PC-9 (cell line): ENCODE measurements at regions not wholly inside any gene's neighbourhood (a gene's known extent, or its start where the extent isn't known, plus 50 kb on each side); places are given as distances from the start of the nearest gene placed in this dataset.

Source experiments
- BruUV-seq: library from RNA; stranded (reverse); fragments of 400-500 nt; replicated peaks from 2 replicates; lab custom pipeline; 2021; lab: Mats Ljungman, UMichigan
- CTCF ChIA-PET: fragments of 300-600 bp; sonication (Branson Sonifier 250); formaldehyde crosslinking; loops from one replicate; lab custom pipeline; 2022; ENCODE audit warnings: antibody characterized with exemption; lab: Charles Lee
- POLR2A ChIA-PET: fragments of 300-600 bp; sonication (Branson Sonifier 250); formaldehyde crosslinking; loops from one replicate; lab custom pipeline; 2022; ENCODE audit warnings: antibody characterized with exemption; ENCODE audit not compliant: unreplicated experiment; lab: Charles Lee
- DNase-seq, 2 experiments: peaks; one replicate each; pipeline versions ENCODE4 v3.0.0 to v3.0.0-alpha.2; 2015 to 2022; ENCODE audit warnings: mixed read lengths in 1 of 2
- H2AFZ ChIP-seq: fragments of 200-600 bp; sonication (generic); 2 replicates; pipeline ENCODE4 v1.8.1; 2017; ENCODE audit warnings: antibody characterized with exemption
- H3F3A ChIP-seq: fragments of 200-600 bp; sonication (generic); 2 replicates; pipeline ENCODE4 v1.8.1; 2017; ENCODE audit warnings: antibody characterized with exemption, mild to moderate bottlenecking, low read depth; ENCODE audit not compliant: insufficient read depth
- H3K27ac ChIP-seq: fragments of 200-600 bp; sonication (generic); 2 replicates; pipeline ENCODE4 v1.6.1; 2016; ENCODE audit warnings: mixed run types
- H3K27me3 ChIP-seq: fragments of 200-600 bp; sonication (generic); 2 replicates; pipeline ENCODE4 v1.6.1; 2016; ENCODE audit warnings: low read depth, mixed run types; ENCODE audit not compliant: insufficient read depth
- H3K36me3 ChIP-seq: fragments of 200-600 bp; sonication (generic); 2 replicates; pipeline ENCODE4 v1.6.1; 2016; ENCODE audit warnings: low read depth, mixed run types
- H3K4me1 ChIP-seq: fragments of 200-600 bp; sonication (generic); replicated peaks from 2 replicates; pipeline ENCODE4 v1.6.1; 2016; ENCODE audit warnings: mixed run types; ENCODE audit not compliant: insufficient read depth
- H3K4me2 ChIP-seq: fragments of 200-600 bp; sonication (generic); 2 replicates; pipeline ENCODE4 v1.6.1; 2017; ENCODE audit warnings: mixed run types
- H3K4me3 ChIP-seq: fragments of 200-600 bp; sonication (generic); 2 replicates; pipeline ENCODE4 v1.6.1; 2016; ENCODE audit warnings: mixed run types
- H3K79me2 ChIP-seq: fragments of 200-600 bp; sonication (generic); 2 replicates; pipeline ENCODE4 v1.6.1; 2017; ENCODE audit warnings: low read depth, mixed run types
- H3K9me2 ChIP-seq: fragments of 200-600 bp; sonication (generic); 2 replicates; pipeline ENCODE4 v1.8.1; 2017; ENCODE audit warnings: mild to moderate bottlenecking; ENCODE audit not compliant: insufficient read depth
- H3K9me3 ChIP-seq: fragments of 200-600 bp; sonication (generic); 2 replicates; pipeline ENCODE4 v1.8.1; 2016; ENCODE audit warnings: low read depth; ENCODE audit not compliant: insufficient read depth
- H4K20me1 ChIP-seq: fragments of 200-600 bp; sonication (generic); 2 replicates; pipeline ENCODE4 v1.8.1; 2017; ENCODE audit not compliant: insufficient read depth
- EZH2 ChIP-seq: fragments of 200-600 bp; sonication (generic); IDR thresholded peaks from 2 replicates; pipeline ENCODE4 v1.8.0; 2017; ENCODE audit warnings: antibody characterized with exemption, low read depth
- intact Hi-C: fragments of 100-400 bp; cut with micrococcal nuclease; formaldehyde crosslinking; loops from one replicate; pipeline ENCODE4 v1.10.0; 2022; ENCODE audit not compliant: unreplicated experiment
- TF ChIP-seq, protein P1 (sequence below): fragments of 200-600 bp; sonication (generic); conservative IDR thresholded peaks from 2 replicates; pipeline ENCODE4 v1.6.1; 2017; ENCODE audit warnings: mixed run types, antibody characterized with exemption, mild to moderate bottlenecking, moderate library complexity

DNA sequence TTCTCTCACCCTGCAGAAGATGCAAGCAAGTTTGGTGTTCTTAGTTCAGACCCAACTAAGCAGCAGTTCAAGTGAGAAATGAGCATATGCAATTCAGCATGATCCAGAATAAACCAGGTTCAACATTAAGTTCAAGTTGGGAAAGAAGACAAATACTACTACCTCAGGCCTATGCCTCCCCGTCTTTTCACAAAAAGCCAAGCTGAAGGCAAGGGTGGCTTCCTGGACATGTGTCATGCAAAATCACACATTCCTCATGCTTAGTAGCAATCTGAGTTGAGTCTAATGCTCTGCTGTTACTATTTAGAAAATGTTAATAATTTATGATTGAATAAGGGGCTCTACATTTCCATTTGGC, 453.4 kb upstream of the GRAMD2B start:
- no TSS peak for BruUV-seq
- no peaks in the 10 kb centered on the region for H3K36me3 ChIP-seq
- POLR2A ChIA-PET = no interaction called here

DNA sequence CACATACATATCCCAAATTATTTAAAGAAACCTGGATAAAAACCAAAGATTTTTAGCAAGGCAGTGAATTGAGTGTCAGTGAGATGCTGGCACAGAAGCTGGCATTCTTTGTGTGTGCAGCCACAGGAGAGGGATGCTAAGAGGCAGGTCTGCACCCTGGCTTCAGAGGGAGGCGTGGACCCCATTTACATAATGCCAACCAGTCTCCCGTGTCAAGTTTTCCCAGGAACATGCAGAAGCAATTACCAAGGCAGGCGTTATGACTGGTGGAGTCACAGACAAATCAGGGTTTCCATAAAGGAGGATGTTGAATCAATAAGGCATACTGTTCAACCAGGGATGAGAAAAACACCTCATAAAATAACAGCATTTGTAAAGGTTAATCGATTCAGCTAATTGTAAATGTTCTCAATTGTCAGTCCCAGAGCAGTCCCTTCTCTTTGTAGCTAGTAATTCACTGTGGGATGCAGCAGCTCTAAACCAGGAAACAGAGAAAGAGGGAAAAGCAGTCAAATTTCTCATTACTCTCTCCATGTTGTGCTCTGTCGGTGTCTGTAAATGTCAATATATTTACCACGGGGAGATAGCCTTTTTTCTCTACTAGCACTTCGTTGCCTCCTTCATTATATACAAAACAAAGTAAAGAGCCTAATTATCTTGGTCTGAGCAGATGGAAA, 452.4 kb upstream of the GRAMD2B start:
- BruUV-seq = no TSS peak
- ChIA-PET CTCF (no interaction called here), POLR2A (no interaction called here)
- no peak for DNase-seq
- no peak overlapping the region for H3K27ac ChIP-seq
- H3K9me2 ChIP-seq = no peaks in the 10 kb centered on the region; the same call in 1 of the 2 replicates
- H2AFZ ChIP-seq = no peak overlapping the region
- no peaks in the 10 kb centered on the region for H3F3A ChIP-seq
- H3K4me1 ChIP-seq = no peaks in the 10 kb centered on the region
- H3K4me3 ChIP-seq = no peak overlapping the region
- H4K20me1 ChIP-seq = no peaks in the 10 kb centered on the region
- H3K9me3 ChIP-seq = no peaks in the 10 kb centered on the region
- H3K27me3 ChIP-seq = no peaks in the 10 kb centered on the region
- no peaks in the 10 kb centered on the region for H3K79me2 ChIP-seq
- TF ChIP-seq, protein P1, sequence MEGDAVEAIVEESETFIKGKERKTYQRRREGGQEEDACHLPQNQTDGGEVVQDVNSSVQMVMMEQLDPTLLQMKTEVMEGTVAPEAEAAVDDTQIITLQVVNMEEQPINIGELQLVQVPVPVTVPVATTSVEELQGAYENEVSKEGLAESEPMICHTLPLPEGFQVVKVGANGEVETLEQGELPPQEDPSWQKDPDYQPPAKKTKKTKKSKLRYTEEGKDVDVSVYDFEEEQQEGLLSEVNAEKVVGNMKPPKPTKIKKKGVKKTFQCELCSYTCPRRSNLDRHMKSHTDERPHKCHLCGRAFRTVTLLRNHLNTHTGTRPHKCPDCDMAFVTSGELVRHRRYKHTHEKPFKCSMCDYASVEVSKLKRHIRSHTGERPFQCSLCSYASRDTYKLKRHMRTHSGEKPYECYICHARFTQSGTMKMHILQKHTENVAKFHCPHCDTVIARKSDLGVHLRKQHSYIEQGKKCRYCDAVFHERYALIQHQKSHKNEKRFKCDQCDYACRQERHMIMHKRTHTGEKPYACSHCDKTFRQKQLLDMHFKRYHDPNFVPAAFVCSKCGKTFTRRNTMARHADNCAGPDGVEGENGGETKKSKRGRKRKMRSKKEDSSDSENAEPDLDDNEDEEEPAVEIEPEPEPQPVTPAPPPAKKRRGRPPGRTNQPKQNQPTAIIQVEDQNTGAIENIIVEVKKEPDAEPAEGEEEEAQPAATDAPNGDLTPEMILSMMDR = no peak
- no peak for TF ChIP-seq EZH2
- no peaks in the 10 kb centered on the region for H3K36me3 ChIP-seq
- intact Hi-C loops = no loop called here
- no peak overlapping the region for H3K4me2 ChIP-seq

More for the DNA sequence above, 453.4 kb upstream of the GRAMD2B start:
- Histone ChIP-seq H2AFZ (no peak overlapping the region), H4K20me1 (no peaks in the 10 kb centered on the region), H3K4me2 (no peak overlapping the region), H3K79me2 (no peaks in the 10 kb centered on the region), H3K4me1 (no peaks in the 10 kb centered on the region), H3F3A (no peaks in the 10 kb centered on the region), H3K9me2 (no peaks in the 10 kb centered on the region; the same call in 1 of the 2 replicates), H3K27me3 (no peaks in the 10 kb centered on the region), H3K9me3 (no peaks in the 10 kb centered on the region), H3K4me3 (no peak overlapping the region), H3K27ac (no peak overlapping the region)
- DNase-seq = no peak
- CTCF ChIA-PET = no interaction called here
- intact Hi-C loops = no loop called here
- no peak for TF ChIP-seq EZH2
- TF ChIP-seq, protein P1 = no peak

DNA sequence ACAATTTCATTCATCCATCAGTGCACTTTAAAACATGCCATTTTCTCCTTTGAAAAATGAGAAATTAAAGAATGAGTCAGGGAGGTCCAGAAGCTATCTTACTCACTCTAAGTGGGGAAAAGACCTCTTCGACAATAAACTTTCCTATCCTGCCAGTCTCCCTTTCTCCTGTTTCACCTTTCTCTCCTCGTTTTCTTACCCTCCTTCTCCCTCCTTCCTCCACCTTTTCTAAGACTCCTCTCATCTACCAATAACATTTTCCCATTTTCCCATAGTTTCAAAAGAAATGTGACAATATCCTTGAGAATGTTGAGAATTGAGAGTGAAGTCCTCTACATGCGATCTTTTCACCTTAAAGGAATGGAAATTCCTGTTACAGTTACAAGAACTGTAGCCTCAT, 450.5 kb upstream of the GRAMD2B start:
- intact Hi-C loops = no loop called here
- no peaks in the 10 kb centered on the region; the same call in 1 of the 2 replicates for H3K9me2 ChIP-seq
- POLR2A ChIA-PET = no interaction called here
- H2AFZ ChIP-seq = no peak overlapping the region
- no peaks in the 10 kb centered on the region for H4K20me1 ChIP-seq
- no peak overlapping the region for H3K4me3 ChIP-seq
- H3K27ac ChIP-seq = no peak overlapping the region
- no peaks in the 10 kb centered on the region for H3K36me3 ChIP-seq
- H3K4me1 ChIP-seq = no peaks in the 10 kb centered on the region
- no peak for TF ChIP-seq EZH2
- TF ChIP-seq, protein P1 = no peak
- H3F3A ChIP-seq = no peaks in the 10 kb centered on the region
- H3K79me2 ChIP-seq = no peaks in the 10 kb centered on the region
- CTCF ChIA-PET = no interaction called here
- H3K9me3 ChIP-seq = no peaks in the 10 kb centered on the region
- H3K4me2 ChIP-seq = no peak overlapping the region
- DNase-seq = no peak
- H3K27me3 ChIP-seq = no peaks in the 10 kb centered on the region
- no TSS peak for BruUV-seq
